IMR-90 (cell line): ENCODE measurements at regions not wholly inside any gene's neighbourhood (a gene's known extent, or its start where the extent isn't known, plus 50 kb on each side); places are given as distances from the start of the nearest gene placed in this dataset.

Experiments
- ATAC-seq: fragments of 200-7000 bp; cut with Tn5 transposase; 2 replicates; pipeline ENCODE4 v1.9.1; 2020; ENCODE audit warnings: low read depth, mild to moderate bottlenecking, moderate library complexity
- BruUV-seq: library from RNA; stranded (reverse); fragments of 400-500 nt; replicated peaks from 2 replicates; lab custom pipeline; 2021; lab: Mats Ljungman, UMichigan
- CTCF ChIA-PET: fragments of 300-600 bp; formaldehyde crosslinking; extraction: SDS; loops from one replicate; lab custom pipeline; 2021; ENCODE audit warnings: antibody characterized with exemption; lab: Yijun Ruan, JAX
- POLR2A ChIA-PET: fragments of 300-600 bp; sonication (Branson Sonifier 250); formaldehyde crosslinking; loops from one replicate; lab custom pipeline; 2022; ENCODE audit warnings: antibody characterized with exemption; ENCODE audit not compliant: unreplicated experiment; lab: Charles Lee
- DNase-seq: peaks from one replicate; pipeline ENCODE4 v3.0.0; 2013
- H2AFZ ChIP-seq: replicated peaks from 2 replicates; pipeline ENCODE3; 2013; ENCODE audit warnings: low read length, mild to moderate bottlenecking; ENCODE audit not compliant: poor library complexity
- H2AK5ac ChIP-seq: 2 replicates; pipeline ENCODE4 v1.6.1; 2013; ENCODE audit warnings: low read depth, low read length, inconsistent platforms
- H2AK9ac ChIP-seq: replicated peaks from 2 replicates; pipeline ENCODE3; 2013; ENCODE audit warnings: mild to moderate bottlenecking, low read depth, low read length, moderate library complexity; ENCODE audit not compliant: poor library complexity
- H2BK120ac ChIP-seq: 2 replicates; pipeline ENCODE4 v1.6.1; 2013; ENCODE audit warnings: low read depth, low read length, inconsistent platforms
- H2BK15ac ChIP-seq: 3 replicates; pipeline ENCODE4 v1.6.1; 2013; ENCODE audit warnings: low read depth, low read length, inconsistent platforms
- H2BK20ac ChIP-seq: 2 replicates; pipeline ENCODE4 v1.6.1; 2013; ENCODE audit warnings: low read depth, mild to moderate bottlenecking, inconsistent platforms, low read length, moderate library complexity
- H2BK5ac ChIP-seq: 2 replicates; pipeline ENCODE4 v1.6.1; 2013; ENCODE audit warnings: mild to moderate bottlenecking, low read depth, low read length, inconsistent platforms; ENCODE audit not compliant: poor library complexity, severe bottlenecking
- H3K14ac ChIP-seq: replicated peaks from 2 replicates; pipeline ENCODE4 v1.6.1; 2013; ENCODE audit warnings: low read depth, low read length, inconsistent platforms
- H3K18ac ChIP-seq: 2 replicates; pipeline ENCODE4 v1.6.1; 2013; ENCODE audit warnings: low read depth, low read length, control low read depth
- H3K23ac ChIP-seq: 2 replicates; pipeline ENCODE4 v1.6.1; 2013; ENCODE audit warnings: low read depth, low read length, inconsistent platforms
- H3K27ac ChIP-seq: 2 replicates; pipeline ENCODE4 v1.5.1; 2013; ENCODE audit warnings: mild to moderate bottlenecking, control low read depth, low read length; ENCODE audit not compliant: insufficient read depth
- H3K27me3 ChIP-seq: 2 replicates; pipeline ENCODE4 v1.6.1; 2013; ENCODE audit warnings: low read length; ENCODE audit not compliant: control insufficient read depth, insufficient read depth
- H3K36me3 ChIP-seq: 2 replicates; pipeline ENCODE4 v1.6.1; 2013; ENCODE audit warnings: low read length, mixed read lengths; ENCODE audit not compliant: control insufficient read depth, insufficient read depth
- H3K4ac ChIP-seq: 2 replicates; pipeline ENCODE4 v1.6.1; 2013; ENCODE audit warnings: low read depth, low read length, inconsistent platforms
- H3K4me1 ChIP-seq: 2 replicates; pipeline ENCODE4 v1.6.1; 2013; ENCODE audit warnings: low read length, mixed read lengths; ENCODE audit not compliant: control insufficient read depth, insufficient read depth
- H3K4me2 ChIP-seq: 2 replicates; pipeline ENCODE4 v1.6.1; 2013; ENCODE audit warnings: low read depth, mild to moderate bottlenecking, control low read depth, low read length, moderate library complexity
- H3K4me3 ChIP-seq: 2 replicates; pipeline ENCODE4 v1.5.1; 2013; ENCODE audit warnings: low read depth, mild to moderate bottlenecking, control low read depth, low read length, moderate library complexity; ENCODE audit not compliant: insufficient read depth
- H3K56ac ChIP-seq: 2 replicates; pipeline ENCODE4 v1.6.1; 2013; ENCODE audit warnings: low read length, inconsistent platforms; ENCODE audit not compliant: insufficient read depth; ENCODE audit errors: extremely low read depth
- H3K79me1 ChIP-seq, 2 experiments: 2 replicates each; pipeline ENCODE4 v1.6.1; 2013; ENCODE audit warnings: low read length in 2 of 2, inconsistent platforms in 1 of 2, low read depth in 1 of 2
- H3K9ac ChIP-seq: 2 replicates; pipeline ENCODE4 v1.6.1; 2013; ENCODE audit warnings: low read depth, low read length, control low read depth
- H3K9me1 ChIP-seq: 2 replicates; pipeline ENCODE4 v1.6.1; 2013; ENCODE audit warnings: low read length, inconsistent platforms; ENCODE audit not compliant: insufficient read depth
- H3K9me3 ChIP-seq: 2 replicates; pipeline ENCODE4 v1.6.1; 2013; ENCODE audit warnings: low read length; ENCODE audit not compliant: control insufficient read depth, insufficient read depth
- H4K20me1 ChIP-seq: 2 replicates; pipeline ENCODE4 v1.6.1; 2013; ENCODE audit warnings: low read length, inconsistent platforms; ENCODE audit not compliant: insufficient read depth
- H4K5ac ChIP-seq: 2 replicates; pipeline ENCODE4 v1.6.1; 2013; ENCODE audit warnings: mild to moderate bottlenecking, low read depth, low read length, control low read depth
- H4K8ac ChIP-seq, 2 experiments: 2 replicates each; pipeline ENCODE4 v1.6.1; 2013; ENCODE audit warnings: low read depth in 2 of 2, low read length in 2 of 2, control low read depth in 1 of 2, inconsistent platforms in 1 of 2
- H4K91ac ChIP-seq: 2 replicates; pipeline ENCODE4 v1.6.1; 2013; ENCODE audit warnings: low read depth, low read length, inconsistent platforms; ENCODE audit not compliant: insufficient read depth
- BHLHE40 ChIP-seq: fragments of 150-350 bp; IDR thresholded peaks from 2 replicates; pipeline ENCODE4 v1.6.1; 2016; ENCODE audit warnings: mild to moderate bottlenecking, low read depth, low read length
- CHD1 ChIP-seq: IDR thresholded peaks from 2 replicates; pipeline ENCODE4 v1.6.1; 2012; ENCODE audit warnings: low read depth, low read length, improper control_type of control experiment
- FOS ChIP-seq: fragments of 150-350 bp; IDR thresholded peaks from 2 replicates; pipeline ENCODE4 v1.6.1; 2016; ENCODE audit warnings: low read depth, low read length
- MAFK ChIP-seq: IDR thresholded peaks from 2 replicates; pipeline ENCODE4 v1.6.1; 2012; ENCODE audit warnings: low read depth, low read length, improper control_type of control experiment
- RCOR1 ChIP-seq: IDR thresholded peaks from 2 replicates; pipeline ENCODE4 v1.6.1; 2012; ENCODE audit warnings: mild to moderate bottlenecking, low read length, improper control_type of control experiment; ENCODE audit not compliant: insufficient replicate concordance
- RFX5 ChIP-seq: IDR thresholded peaks from 2 replicates; pipeline ENCODE4 v1.8.0; 2012; ENCODE audit warnings: low read depth, mild to moderate bottlenecking, low read length, moderate library complexity
- WGBS, 2 experiments: methylation state at CpG; one replicate each; pipeline versions ENCODE4 v1.1.5 to v1.1.7; 2013; ENCODE audit warnings: missing lambda C conversion rate in 2 of 2; ENCODE audit not compliant: insufficient read length in 1 of 2; ENCODE audit errors: extremely low coverage in 2 of 2; 5-methylcytosine and 5-hydroxymethylcytosine counted together
- dilution Hi-C: fragments of 300-500 bp; cut with HindIII; formaldehyde crosslinking; loops from one replicate; pipeline ENCODE4 v1.14.3; 2018; ENCODE audit warnings: low sequenced_read_pairs; ENCODE audit not compliant: unreplicated experiment
- in situ Hi-C: fragments of 300-500 bp; cut with MboI; formaldehyde crosslinking; loops from 3 replicates; pipeline ENCODE4 v1.14.3; 2019; ENCODE audit warnings: low sequenced_read_pairs, inconsistent platforms, mixed read lengths
- intact Hi-C: fragments of 100-400 bp; cut with micrococcal nuclease; formaldehyde crosslinking; loops from 2 replicates; pipeline ENCODE4 v1.10.0; 2022
- TF ChIP-seq, protein P1 (sequence below): fragments of 150-350 bp; IDR thresholded peaks from 2 replicates; pipeline ENCODE4 v1.6.1; 2016; ENCODE audit warnings: low read depth, mild to moderate bottlenecking, low read length, moderate library complexity, borderline replicate concordance

DNA sequence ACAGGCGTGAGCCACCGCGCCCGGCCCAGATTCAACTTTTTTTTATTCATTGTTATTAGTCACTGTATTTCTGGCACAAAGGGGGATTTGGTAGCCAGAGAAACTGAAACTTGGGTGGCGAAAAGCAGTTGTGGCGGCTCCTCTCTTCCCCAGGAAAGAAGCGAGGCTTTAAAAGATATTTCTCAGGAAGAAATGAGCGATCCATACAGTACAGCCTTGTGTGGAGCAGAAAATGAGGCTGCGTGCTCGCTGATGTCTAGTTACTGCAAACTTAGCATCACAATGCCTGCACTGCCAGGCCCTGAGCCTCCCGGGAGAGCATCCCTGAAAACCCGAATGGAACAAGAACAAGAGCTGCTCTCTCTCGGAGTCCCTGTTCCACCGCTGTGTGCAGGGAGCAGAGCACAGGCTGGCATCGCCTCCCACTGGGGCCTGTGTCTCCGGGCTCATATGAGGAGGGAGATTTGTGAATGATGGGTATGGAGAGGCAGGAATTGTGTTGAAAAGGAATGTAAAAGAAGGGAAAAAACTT, 234.0 kb downstream of the ZNF516 start (continued):
- TF ChIP-seq, protein P1, sequence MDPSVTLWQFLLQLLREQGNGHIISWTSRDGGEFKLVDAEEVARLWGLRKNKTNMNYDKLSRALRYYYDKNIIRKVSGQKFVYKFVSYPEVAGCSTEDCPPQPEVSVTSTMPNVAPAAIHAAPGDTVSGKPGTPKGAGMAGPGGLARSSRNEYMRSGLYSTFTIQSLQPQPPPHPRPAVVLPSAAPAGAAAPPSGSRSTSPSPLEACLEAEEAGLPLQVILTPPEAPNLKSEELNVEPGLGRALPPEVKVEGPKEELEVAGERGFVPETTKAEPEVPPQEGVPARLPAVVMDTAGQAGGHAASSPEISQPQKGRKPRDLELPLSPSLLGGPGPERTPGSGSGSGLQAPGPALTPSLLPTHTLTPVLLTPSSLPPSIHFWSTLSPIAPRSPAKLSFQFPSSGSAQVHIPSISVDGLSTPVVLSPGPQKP = no peak
- TF ChIP-seq BHLHE40 (no peak), MAFK (no peak), RFX5 (no peak), CHD1 (no peak), FOS (no peak)

DNA sequence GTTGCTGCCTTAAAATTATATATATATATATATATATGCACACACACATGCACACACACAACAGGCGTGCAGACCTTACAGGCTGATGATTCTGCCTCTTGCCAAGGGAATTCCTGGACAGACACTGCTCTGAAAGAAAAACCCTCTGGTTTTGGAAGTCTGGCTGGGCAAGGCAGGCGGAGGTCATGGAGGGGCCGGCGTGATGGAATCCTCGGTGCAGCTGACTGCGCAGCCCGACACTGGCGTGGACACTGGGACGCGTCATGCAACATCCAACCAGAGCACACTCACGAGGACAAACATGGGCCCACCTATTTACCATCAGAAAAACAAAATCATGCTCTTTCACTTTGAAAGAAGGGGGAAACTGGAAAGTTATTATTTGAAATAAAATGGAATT, 235.3 kb downstream of the ZNF516 start:
- Histone ChIP-seq H3K23ac (no peak overlapping the region), H3K14ac (no peak overlapping the region), H2AK5ac (no peak overlapping the region), H4K91ac (no peak overlapping the region), H2BK15ac (no peak overlapping the region), H3K36me3 (no peaks in the 10 kb centered on the region), H3K56ac (no peak overlapping the region), H2BK120ac (no peak overlapping the region), H3K4me3 (no peak overlapping the region), H4K5ac (no peak overlapping the region), H3K9ac (no peak overlapping the region), H2AK9ac (no peak overlapping the region), H4K8ac (no peak overlapping the region), H4K20me1 (no peaks in the 10 kb centered on the region), H3K27me3 (peaks cover 4% of the 10 kb centered on the region), H2BK20ac (no peak overlapping the region), H3K4me2 (no peak overlapping the region), H3K9me3 (no peaks in the 10 kb centered on the region), H3K4me1 (peaks cover 2% of the 10 kb centered on the region; the same call in 1 of the 2 replicates), H3K27ac (no peak overlapping the region), H3K18ac (no peak overlapping the region), H2BK5ac (no peak overlapping the region), H2AFZ (no peak overlapping the region), H3K79me1 (no peaks in the 10 kb centered on the region), H3K9me1 (no peaks in the 10 kb centered on the region), H3K4ac (no peak overlapping the region)
- intact Hi-C loops = loop anchor here (5.0 to 10.0 kb wide), 3 partner anchors 448 to 1052 kb away; partner anchors contain the start of gene PTGR3
- no TSS peak for BruUV-seq
- dilution Hi-C loops = no loop called here
- CTCF ChIA-PET = no interaction called here
- ATAC-seq (no peak), DNase-seq (no peak)
- whole genome bisulfite sequencing, 2 experiments = no CpG with 5 or more reads among the region's 11 CpGs
- TF ChIP-seq BHLHE40 (no peak), RCOR1 (no peak)
- in situ Hi-C loops = loop anchor here (25.0 kb wide), 1 partner anchor 1597 kb away; no protein-coding TSS in a partner anchor
- POLR2A ChIA-PET = no interaction called here
